Osteocyte (in vitro differentiated cells): ENCODE measurements at regions not wholly inside any gene's neighbourhood (a gene's known extent, or its start where the extent isn't known, plus 50 kb on each side); places are given as distances from the start of the nearest gene placed in this dataset.

Source experiments
- DNase-seq: peaks from one replicate; pipeline ENCODE4 v3.0.0; 2021; ENCODE audit warnings: mixed read lengths; ENCODE audit not compliant: unreplicated experiment; ENCODE audit errors: extremely low spot score
- H3K27ac Mint-ChIP-seq: one replicate; pipeline ENCODE4 v1.8.0; 2021; ENCODE audit warnings: mild to moderate bottlenecking, mixed read lengths; ENCODE audit not compliant: unreplicated experiment
- H3K27me3 Mint-ChIP-seq: one replicate; pipeline ENCODE4 v1.8.0; 2021; ENCODE audit warnings: mixed read lengths; ENCODE audit not compliant: unreplicated experiment
- H3K36me3 Mint-ChIP-seq: one replicate; pipeline ENCODE4 v1.8.0; 2021; ENCODE audit warnings: mixed read lengths; ENCODE audit not compliant: unreplicated experiment
- H3K4me1 Mint-ChIP-seq: one replicate; pipeline ENCODE4 v1.8.0; 2021; ENCODE audit warnings: mixed read lengths; ENCODE audit not compliant: unreplicated experiment
- H3K4me3 Mint-ChIP-seq: one replicate; pipeline ENCODE4 v1.8.0; 2021; ENCODE audit warnings: mild to moderate bottlenecking, moderate library complexity, mixed read lengths; ENCODE audit not compliant: unreplicated experiment
- H3K9me3 Mint-ChIP-seq: one replicate; pipeline ENCODE4 v1.8.0; 2021; ENCODE audit warnings: mixed read lengths; ENCODE audit not compliant: unreplicated experiment
- TF ChIP-seq, protein P1 (sequence below): fragments of 200-600 bp; sonication (generic); IDR thresholded peaks from 2 replicates; pipeline ENCODE4 v1.5.0; 2021; ENCODE audit warnings: antibody characterized with exemption, mild to moderate bottlenecking, moderate library complexity

DNA sequence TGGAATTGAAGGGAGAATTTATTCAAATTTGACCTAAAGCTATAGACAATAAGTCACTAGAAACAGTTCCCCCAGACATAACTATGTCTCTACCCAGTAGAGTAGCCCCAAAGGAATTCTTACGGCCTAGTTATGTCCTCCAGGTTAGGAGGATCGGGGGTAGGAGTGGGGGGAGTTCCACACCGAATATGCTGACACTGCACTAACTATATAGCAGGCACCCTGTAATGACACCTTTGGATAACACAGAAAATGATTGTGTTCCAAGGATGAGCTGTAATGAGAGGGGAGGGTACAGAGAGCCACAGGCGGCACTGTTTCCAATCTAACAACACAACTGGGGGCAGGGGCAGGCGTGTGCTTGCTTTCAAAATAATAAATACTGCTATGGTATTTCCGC lies 376.2 kb upstream of the RORA start:
- H3K27me3 Mint-ChIP-seq = no peaks in the 10 kb centered on the region
- no peak overlapping the region for H3K4me3 Mint-ChIP-seq
- H3K27ac Mint-ChIP-seq = no peak overlapping the region
- no peaks in the 10 kb centered on the region for H3K9me3 Mint-ChIP-seq
- TF ChIP-seq, protein P1, sequence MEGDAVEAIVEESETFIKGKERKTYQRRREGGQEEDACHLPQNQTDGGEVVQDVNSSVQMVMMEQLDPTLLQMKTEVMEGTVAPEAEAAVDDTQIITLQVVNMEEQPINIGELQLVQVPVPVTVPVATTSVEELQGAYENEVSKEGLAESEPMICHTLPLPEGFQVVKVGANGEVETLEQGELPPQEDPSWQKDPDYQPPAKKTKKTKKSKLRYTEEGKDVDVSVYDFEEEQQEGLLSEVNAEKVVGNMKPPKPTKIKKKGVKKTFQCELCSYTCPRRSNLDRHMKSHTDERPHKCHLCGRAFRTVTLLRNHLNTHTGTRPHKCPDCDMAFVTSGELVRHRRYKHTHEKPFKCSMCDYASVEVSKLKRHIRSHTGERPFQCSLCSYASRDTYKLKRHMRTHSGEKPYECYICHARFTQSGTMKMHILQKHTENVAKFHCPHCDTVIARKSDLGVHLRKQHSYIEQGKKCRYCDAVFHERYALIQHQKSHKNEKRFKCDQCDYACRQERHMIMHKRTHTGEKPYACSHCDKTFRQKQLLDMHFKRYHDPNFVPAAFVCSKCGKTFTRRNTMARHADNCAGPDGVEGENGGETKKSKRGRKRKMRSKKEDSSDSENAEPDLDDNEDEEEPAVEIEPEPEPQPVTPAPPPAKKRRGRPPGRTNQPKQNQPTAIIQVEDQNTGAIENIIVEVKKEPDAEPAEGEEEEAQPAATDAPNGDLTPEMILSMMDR = no peak
- DNase-seq = no peak
- H3K4me1 Mint-ChIP-seq = no peaks in the 10 kb centered on the region
- no peaks in the 10 kb centered on the region for H3K36me3 Mint-ChIP-seq

DNA sequence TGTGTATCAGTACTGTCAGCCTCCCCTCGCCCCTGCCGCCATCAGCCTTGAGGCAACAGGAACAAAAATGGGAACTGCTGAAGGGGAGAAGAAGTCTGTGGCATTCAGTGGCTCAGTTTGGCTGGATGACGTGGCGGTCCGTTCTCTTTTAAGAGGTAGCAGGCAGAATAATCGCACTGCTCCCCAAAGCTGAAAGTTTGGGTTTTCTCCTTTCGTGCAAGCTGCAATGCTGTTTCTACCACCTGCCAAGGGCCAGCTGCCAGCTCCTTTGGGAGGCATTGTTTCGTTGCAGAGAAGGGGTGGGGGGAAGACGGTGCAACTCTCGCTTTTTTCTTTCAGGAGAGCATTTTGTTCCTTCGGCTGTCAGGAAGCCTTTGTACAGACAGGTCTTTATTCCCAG lies 369.6 kb upstream of the RORA start:
- TF ChIP-seq, protein P1 = no peak
- no peak for DNase-seq
- no peak overlapping the region for H3K27ac Mint-ChIP-seq
- H3K4me3 Mint-ChIP-seq = no peak overlapping the region
- peaks cover 3% of the 10 kb centered on the region for H3K27me3 Mint-ChIP-seq
- no peaks in the 10 kb centered on the region for H3K36me3 Mint-ChIP-seq
- H3K9me3 Mint-ChIP-seq = no peaks in the 10 kb centered on the region
- H3K4me1 Mint-ChIP-seq = no peaks in the 10 kb centered on the region

DNA sequence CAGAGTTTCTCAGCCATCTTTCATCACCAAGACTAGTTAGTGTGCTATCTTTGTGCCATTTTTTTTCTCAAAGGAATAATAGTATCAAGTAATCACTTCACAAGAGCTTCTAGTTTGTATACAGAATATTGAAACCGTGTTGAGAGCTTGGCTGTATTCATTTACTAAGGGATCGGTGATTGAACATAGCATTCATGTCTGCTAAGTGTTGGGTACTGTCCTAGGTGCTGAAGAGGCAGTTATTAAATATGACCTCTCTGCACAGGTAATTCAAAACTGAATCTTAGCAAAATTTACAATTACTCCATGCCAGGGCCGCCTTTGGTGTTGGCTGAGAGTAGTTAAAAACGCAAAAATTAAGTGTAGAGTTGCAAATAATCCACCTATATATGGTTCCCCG lies 355.3 kb upstream of the RORA start:
- no peak for DNase-seq
- Mint-ChIP-seq H3K36me3 (no peaks in the 10 kb centered on the region), H3K9me3 (peaks cover 4% of the 10 kb centered on the region), H3K27ac (no peak overlapping the region), H3K4me1 (no peaks in the 10 kb centered on the region), H3K27me3 (no peaks in the 10 kb centered on the region), H3K4me3 (no peak overlapping the region)
- TF ChIP-seq, protein P1 = no peak

DNA sequence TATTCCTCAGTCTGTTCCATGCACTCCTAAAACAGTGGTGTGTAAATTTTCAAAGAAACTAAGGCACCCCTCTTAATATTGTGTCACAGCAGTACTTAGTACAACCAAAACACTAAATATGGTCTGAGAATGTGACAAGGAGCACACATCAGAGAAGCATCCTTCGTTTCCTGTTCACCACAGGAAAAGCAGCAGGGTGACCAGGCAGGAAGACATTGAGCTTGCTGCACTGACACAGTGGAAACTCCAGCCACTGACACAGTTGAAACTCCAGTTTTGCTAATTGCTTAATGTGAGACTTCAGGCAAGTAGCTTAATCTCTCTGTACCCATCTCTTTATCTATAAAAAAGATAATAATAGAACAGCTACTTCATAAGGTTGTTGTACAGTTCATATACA lies 353.0 kb upstream of the RORA start:
- no peaks in the 10 kb centered on the region for H3K4me1 Mint-ChIP-seq
- no peak overlapping the region for H3K27ac Mint-ChIP-seq
- peaks cover 4% of the 10 kb centered on the region for H3K9me3 Mint-ChIP-seq
- no peak overlapping the region for H3K4me3 Mint-ChIP-seq
- TF ChIP-seq, protein P1 = no peak
- no peaks in the 10 kb centered on the region for H3K27me3 Mint-ChIP-seq
- H3K36me3 Mint-ChIP-seq = no peaks in the 10 kb centered on the region
- DNase-seq = no peak

DNA sequence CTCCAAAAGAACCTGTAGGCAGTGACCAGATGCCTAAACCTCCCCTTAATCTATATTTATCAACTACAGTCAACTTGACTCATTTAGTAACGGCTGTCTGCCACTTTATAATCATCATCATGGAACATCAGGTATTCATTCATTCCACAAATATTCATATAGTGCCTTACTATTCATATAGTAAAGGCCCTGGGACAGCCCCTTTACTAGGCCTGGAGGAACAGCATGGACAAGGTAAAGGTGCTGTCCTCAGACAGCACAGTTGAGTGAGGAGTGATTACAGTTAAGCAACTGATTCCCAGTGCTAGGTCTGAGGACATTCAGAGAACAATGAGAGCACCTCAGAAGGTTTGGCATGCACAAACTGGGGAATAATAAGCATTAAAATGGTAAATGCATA lies 346.5 kb upstream of the RORA start:
- no peaks in the 10 kb centered on the region for H3K27me3 Mint-ChIP-seq
- peaks cover 5% of the 10 kb centered on the region for H3K9me3 Mint-ChIP-seq
- no peak for DNase-seq
- peaks cover 3% of the 10 kb centered on the region for H3K4me1 Mint-ChIP-seq
- TF ChIP-seq, protein P1 = no peak
- H3K27ac Mint-ChIP-seq = no peak overlapping the region
- H3K36me3 Mint-ChIP-seq = no peaks in the 10 kb centered on the region
- H3K4me3 Mint-ChIP-seq = no peak overlapping the region
